ENCODE measurements at regions not wholly inside any gene's neighbourhood (a gene's known extent, or its start where the extent isn't known, plus 50 kb on each side); places are given as distances from the start of the nearest gene placed in this dataset.
"Not testable (repeated sequence)": the region's sequence is repeated elsewhere in the genome, so short reads cannot be mapped to it uniquely, and the experiment has no call there.

- not testable (repeated sequence) for H3K4me3 ChIP-seq (ENCODE audit: low read depth, low read length); H3K27me3 ChIP-seq; H3K4me1 ChIP-seq; H3K36me3 ChIP-seq; H3K9me3 ChIP-seq; DNase-seq
Observed at GRCh38 chr1:91207691-91208090, 185.9 kb upstream of the ZNF644 start.

GRCh38 chr1:91204150-91204549 lies 182.3 kb upstream of the ZNF644 start:
- H3K9me3 ChIP-seq; H3K4me3 ChIP-seq (ENCODE audit: low read depth, low read length); H3K36me3 ChIP-seq; H3K27me3 ChIP-seq; H3K4me1 ChIP-seq; DNase-seq: not testable (repeated sequence)

DNA sequence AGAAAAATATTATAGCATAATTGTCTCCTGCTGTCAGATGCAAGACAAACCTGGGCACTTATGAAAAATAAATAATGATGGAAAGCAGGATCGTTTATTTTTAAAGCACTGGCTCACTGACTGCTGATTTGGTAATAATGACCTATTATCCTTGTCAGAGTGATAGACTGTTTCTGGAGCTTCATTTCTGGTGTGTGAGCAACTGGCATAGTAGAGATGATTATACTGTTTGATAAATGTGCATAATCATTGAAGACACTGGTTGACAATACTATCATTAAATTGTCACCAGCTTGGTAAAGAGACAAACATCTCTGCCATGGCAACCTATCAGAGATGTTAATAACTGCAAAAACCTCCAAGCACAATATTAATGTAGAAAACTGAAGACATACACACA lies 179.9 kb upstream of the ZNF644 start:
- no peaks in the 10 kb centered on the region for H3K36me3 ChIP-seq
- H3K4me3 ChIP-seq (ENCODE audit: low read depth, low read length), result no peak overlapping the region
- DNase-seq, result no peak
- no peaks in the 10 kb centered on the region for H3K27me3 ChIP-seq
- no peaks in the 10 kb centered on the region for H3K4me1 ChIP-seq
- H3K9me3 ChIP-seq, result no peaks in the 10 kb centered on the region
- TF ChIP-seq, protein P1, sequence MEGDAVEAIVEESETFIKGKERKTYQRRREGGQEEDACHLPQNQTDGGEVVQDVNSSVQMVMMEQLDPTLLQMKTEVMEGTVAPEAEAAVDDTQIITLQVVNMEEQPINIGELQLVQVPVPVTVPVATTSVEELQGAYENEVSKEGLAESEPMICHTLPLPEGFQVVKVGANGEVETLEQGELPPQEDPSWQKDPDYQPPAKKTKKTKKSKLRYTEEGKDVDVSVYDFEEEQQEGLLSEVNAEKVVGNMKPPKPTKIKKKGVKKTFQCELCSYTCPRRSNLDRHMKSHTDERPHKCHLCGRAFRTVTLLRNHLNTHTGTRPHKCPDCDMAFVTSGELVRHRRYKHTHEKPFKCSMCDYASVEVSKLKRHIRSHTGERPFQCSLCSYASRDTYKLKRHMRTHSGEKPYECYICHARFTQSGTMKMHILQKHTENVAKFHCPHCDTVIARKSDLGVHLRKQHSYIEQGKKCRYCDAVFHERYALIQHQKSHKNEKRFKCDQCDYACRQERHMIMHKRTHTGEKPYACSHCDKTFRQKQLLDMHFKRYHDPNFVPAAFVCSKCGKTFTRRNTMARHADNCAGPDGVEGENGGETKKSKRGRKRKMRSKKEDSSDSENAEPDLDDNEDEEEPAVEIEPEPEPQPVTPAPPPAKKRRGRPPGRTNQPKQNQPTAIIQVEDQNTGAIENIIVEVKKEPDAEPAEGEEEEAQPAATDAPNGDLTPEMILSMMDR (IDR thresholded peaks at IDR 0.05; ENCODE audit: low read depth, low read length), result no peak

DNA sequence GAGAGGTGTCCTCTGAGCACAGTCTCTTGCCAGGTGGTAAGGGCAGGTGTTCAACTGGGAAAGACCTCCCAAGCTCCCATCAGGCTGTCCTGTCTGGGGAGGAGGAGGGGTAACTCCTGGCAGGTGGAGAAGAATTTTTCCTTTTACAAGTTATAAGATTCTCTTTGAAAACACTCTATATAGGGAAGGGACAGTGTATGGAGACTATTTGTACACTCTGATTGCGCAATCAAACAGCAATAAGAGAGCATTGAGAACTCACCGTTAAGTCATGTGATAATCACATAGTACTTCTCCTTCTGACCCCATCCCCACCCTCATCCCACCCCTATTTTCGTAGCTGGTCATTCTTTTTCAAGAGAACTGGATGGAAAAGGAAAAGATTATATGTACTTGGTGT lies 179.3 kb upstream of the ZNF644 start:
- no peaks in the 10 kb centered on the region for H3K36me3 ChIP-seq
- no peaks in the 10 kb centered on the region for H3K27me3 ChIP-seq
- H3K9me3 ChIP-seq, result no peaks in the 10 kb centered on the region
- H3K4me1 ChIP-seq, result no peaks in the 10 kb centered on the region
- TF ChIP-seq, protein P1 (IDR thresholded peaks at IDR 0.05; ENCODE audit: low read depth, low read length), result no peak
- no peak overlapping the region for H3K4me3 ChIP-seq (ENCODE audit: low read depth, low read length)
- DNase-seq, result no peak

GRCh38 chr1:91200675-91201074 lies 178.8 kb upstream of the ZNF644 start:
- Histone ChIP-seq H3K4me3 (ENCODE audit: low read depth, low read length) (no peak overlapping the region), H3K4me1 (no peaks in the 10 kb centered on the region), H3K36me3 (no peaks in the 10 kb centered on the region), H3K9me3 (no peaks in the 10 kb centered on the region), H3K27me3 (no peaks in the 10 kb centered on the region)
- DNase-seq, result no peak
- TF ChIP-seq, protein P1 (IDR thresholded peaks at IDR 0.05; ENCODE audit: low read depth, low read length), result no peak

GRCh38 chr1:91199988-91200387 lies 178.2 kb upstream of the ZNF644 start:
- H3K27me3 ChIP-seq, result no peaks in the 10 kb centered on the region
- no peaks in the 10 kb centered on the region for H3K36me3 ChIP-seq
- TF ChIP-seq, protein P1 (IDR thresholded peaks at IDR 0.05; ENCODE audit: low read depth, low read length), result no peak
- no peaks in the 10 kb centered on the region for H3K9me3 ChIP-seq
- H3K4me1 ChIP-seq, result no peaks in the 10 kb centered on the region
- no peak overlapping the region for H3K4me3 ChIP-seq (ENCODE audit: low read depth, low read length)
- DNase-seq, result no peak

- Histone ChIP-seq H3K9me3 (no peaks in the 10 kb centered on the region), H3K27me3 (no peaks in the 10 kb centered on the region), H3K36me3 (no peaks in the 10 kb centered on the region), H3K4me3 (ENCODE audit: low read depth, low read length) (no peak overlapping the region), H3K4me1 (no peaks in the 10 kb centered on the region)
- TF ChIP-seq, protein P1 (IDR thresholded peaks at IDR 0.05; ENCODE audit: low read depth, low read length), result no peak
- DNase-seq, result no peak
Observed at GRCh38 chr1:91190996-91191395, 169.2 kb upstream of the ZNF644 start.
